SHP77 (cell line): ENCODE measurements at regions not wholly inside any gene's neighbourhood (a gene's known extent, or its start where the extent isn't known, plus 50 kb on each side); places are given as distances from the start of the nearest gene placed in this dataset.
"Not testable (repeated sequence)": the region's sequence is repeated elsewhere in the genome, so short reads cannot be mapped to it uniquely, and the experiment has no call there.

Source experiments
- DNase-seq, 2 experiments: peaks; one replicate each; lab custom pipeline; 2025; lab: John Stamatoyannopoulos, UW

GRCh38 chr10:55899472-55900147, 461.4 kb downstream of the ZWINT start:
- not testable (repeated sequence) for DNase-seq

DNA sequence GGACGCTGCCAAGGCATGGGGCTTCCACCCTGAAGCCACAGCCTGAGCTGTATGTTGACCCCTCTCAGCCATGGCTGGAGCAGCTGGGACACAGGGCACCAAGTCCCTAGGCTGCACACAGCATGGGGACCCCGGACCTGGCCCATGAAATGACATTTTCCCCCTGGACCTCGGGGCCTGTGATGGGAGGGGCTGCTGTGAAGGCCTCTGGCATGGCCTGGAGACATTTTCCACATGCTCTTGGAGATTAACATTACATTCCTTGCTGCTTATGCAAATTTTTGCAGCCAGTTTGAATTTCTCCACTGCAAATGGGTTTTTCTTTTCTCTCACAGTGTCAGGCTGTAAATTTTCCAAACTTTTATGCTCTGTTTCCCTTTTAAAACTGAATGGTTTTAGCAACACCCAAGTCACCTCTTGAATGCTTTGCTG, 463.6 kb downstream of the ZWINT start:
- DNase-seq, result no peak

GRCh38 chr10:55892276-55892675, 468.8 kb downstream of the ZWINT start:
- no peak for DNase-seq

DNA sequence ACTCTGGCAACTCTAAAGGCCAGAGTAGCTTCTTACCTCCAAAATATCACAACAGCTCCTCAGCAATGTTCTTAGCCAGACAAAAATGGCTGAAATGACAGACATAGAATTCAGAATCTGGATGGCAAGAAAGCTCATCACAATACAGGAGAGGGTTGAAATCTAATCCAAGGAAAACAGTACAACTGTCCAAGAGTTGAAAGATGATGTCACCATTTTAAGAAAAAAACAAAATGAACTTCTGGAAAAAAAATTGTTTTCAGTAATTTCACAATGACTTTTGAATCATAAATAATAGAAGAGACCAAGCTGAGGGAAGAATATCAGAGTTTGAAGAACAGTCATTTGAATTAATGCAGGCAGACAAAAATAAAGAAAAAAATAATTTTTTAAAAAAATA, 479.5 kb downstream of the ZWINT start:
- no peak for DNase-seq

GRCh38 chr10:55873485-55873884, 487.6 kb downstream of the ZWINT start:
- DNase-seq, result no peak

GRCh38 chr10:55870186-55870585, 490.9 kb downstream of the ZWINT start:
- no peak for DNase-seq

- no peak for DNase-seq
Observed at GRCh38 chr10:55867848-55868247, 493.2 kb downstream of the ZWINT start.

- no peak for DNase-seq
Observed at GRCh38 chr10:55858730-55859129, 502.3 kb downstream of the ZWINT start.

GRCh38 chr10:55852900-55853299, 508.2 kb downstream of the ZWINT start:
- DNase-seq, result no peak

DNA sequence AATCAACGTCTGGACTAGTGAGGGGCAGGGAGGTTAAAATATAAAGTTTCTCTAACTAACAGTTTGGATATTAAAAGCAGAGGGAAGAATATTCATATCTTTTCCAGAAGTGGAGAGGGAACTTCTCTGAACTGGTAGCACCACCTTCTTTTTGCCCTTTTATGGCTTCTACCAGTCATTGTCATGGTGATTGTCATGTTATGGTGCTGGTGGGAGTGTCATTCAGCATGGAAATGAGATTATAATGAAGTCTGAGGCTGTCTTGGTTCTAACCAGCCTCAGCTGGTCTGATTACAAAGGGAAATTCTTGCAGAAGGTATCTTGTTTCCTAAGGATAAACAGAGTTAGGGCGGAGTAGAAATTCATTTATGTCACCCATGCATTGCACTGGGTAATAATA, 523.8 kb downstream of the ZWINT start:
- no peak for DNase-seq

GRCh38 chr10:55822096-55822495, 539.0 kb downstream of the ZWINT start:
- DNase-seq, result no peak

- DNase-seq, result no peak
Observed at GRCh38 chr10:55820478-55820877, 540.6 kb downstream of the ZWINT start.

DNA sequence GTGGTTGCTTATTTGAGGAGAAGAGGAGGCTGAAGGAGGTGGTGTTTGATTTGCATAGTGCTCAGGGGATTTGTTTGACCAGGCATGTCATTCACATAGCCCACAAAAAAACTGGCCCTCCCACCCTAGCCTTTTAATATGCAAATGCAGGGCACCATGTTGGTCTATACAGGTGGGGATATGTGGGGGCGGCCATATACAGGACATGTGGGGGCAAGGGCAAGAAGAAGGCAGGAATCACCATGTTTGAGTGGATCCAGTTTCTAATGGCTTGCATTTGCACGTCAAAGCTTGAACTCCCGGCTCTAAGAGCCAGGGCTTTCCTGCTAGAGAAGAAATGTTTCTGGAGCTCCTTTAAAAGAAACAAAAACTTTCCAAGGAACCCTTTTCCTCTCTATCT, 541.0 kb downstream of the ZWINT start:
- DNase-seq, result no peak

DNA sequence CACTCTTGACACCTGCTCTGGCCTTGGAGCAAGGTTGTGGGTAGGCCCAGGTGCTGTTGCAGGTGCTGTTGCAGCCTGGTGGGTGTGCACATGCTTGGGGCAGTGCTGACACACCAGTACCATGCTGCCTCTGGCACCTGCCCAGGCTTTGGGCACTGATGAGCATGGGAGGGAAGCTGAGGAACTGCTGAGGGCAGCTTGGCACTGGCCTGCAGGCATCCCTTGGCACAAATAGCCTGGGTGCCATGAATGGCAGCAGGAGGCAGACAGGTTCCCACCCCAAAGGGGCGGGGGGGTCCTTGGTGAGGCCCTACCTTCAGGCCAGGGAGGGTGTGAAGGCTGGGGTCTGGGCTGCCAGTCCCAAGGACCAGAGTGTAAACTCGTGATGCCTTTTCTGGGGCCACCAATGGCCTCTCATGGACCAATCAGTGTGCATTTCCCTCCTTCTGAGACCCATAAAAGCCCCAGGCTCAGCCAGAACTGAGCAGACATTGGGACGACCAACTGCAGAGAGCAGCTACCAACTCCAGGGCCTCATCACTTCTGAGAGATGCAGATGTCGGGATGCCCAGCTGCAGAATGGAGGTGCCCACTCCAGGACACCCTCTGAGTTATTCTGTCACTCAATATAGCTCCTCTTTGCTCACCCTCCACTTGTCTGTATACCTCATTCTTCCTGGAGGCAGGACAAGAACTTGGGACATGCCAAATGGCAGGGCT, 547.4 kb downstream of the ZWINT start:
- DNase-seq, result no peak

- DNase-seq, result no peak
Observed at GRCh38 chr10:55803055-55803454, 558.0 kb downstream of the ZWINT start.

- no peak for DNase-seq
Observed at GRCh38 chr10:55801353-55801661, 559.8 kb downstream of the ZWINT start.

DNA sequence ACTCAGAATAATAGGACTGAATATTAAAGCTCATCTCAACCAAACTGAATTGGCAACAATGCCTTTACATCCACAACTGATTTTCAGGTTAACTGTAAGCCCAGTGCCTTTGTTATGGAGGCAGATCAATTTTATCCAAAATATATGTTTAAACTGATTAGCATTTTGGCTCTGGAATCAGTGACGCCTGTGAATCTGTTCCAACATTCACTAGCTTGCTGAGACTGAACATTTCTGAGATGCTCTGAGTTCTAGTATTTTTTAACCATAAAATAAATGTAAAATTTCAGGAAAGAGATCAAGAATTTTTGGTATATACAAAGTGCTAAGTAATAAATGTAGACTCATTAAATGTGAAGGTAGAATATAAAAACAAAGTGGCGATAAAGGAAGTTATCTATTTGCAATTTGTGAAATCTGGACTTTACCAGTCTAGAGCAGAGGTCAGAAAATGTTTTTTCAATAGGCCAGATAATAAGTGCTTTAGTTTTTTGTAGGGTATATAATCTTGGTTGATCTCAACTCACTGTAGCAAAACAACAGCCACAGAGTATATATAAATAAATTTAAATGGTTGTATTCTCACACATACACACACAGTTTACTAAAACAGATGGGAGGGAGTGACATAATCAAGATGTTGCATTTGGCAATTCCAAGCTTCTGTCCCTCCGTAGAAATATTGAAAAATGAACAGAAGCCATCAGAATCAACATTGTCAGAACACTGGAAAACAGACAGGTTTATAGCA, 560.3 kb downstream of the ZWINT start:
- no peak for DNase-seq

DNA sequence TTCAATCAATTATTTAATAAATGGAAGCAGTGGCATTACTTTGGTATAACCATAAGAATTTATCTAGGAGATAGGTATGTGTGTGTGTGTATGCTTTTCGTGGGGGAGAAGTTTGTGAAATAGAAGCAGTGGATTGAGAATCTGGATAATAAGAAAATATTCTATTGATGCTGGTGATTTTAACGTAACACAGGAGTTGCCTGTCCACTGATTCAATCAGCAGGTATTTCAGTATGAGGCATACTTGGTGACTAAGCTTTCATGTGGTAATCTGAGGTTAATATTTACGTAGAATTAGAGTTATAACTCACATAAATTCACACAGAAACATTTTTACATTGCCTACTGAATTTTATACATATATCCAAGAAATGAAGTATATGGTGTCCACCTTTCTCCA, 568.0 kb downstream of the ZWINT start:
- DNase-seq, result no peak

GRCh38 chr10:55790276-55790675, 570.8 kb downstream of the ZWINT start:
- not testable (repeated sequence) for DNase-seq

DNA sequence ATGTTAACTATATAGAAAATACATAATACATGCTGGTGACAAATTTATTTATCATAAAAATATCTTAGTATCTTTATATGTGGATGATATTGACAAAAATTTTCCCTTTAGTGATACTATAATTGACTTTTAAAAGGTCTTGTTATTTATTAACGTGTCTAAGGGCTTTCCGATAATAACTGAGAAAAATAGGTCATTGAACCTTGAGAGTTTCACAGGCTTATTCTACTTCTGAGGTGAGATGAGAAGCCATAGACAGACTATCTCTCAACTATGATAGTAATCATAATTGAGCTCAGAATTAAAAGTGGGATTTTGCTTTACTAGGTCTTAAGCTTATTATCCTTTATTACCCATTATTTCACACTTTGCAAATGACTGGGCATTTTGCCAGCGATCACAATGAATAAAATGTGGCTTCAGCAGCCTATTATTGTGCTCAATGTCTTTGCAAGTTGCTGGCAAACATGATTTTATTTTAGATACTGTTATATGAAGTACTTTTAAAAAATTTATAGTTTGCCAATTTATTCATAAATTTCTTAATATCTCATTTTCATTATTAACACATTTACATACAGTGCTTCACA, 574.5 kb downstream of the ZWINT start:
- no peak for DNase-seq

DNA sequence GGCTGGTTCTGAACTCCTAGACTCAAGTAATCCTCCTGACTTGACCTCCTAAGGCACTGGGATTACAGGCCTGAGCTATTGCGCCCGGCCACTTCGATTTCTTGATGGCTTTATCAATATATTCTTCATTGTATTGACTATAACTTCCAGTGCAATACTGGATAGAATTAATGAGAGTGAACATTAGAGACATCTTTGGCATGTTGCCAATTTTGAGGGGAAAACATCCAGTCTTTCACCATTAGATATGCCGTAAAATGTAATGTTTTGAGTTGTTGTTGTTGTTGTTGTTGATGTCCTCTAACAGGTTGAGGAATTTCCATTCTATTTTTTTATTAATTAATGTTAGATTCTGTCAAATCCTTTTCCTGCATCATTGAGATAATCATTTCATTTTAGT, 578.9 kb downstream of the ZWINT start:
- DNase-seq, result no peak

- DNase-seq, result no peak
Observed at GRCh38 chr10:55766212-55766611, 594.8 kb downstream of the ZWINT start.

GRCh38 chr10:55750458-55750857, 610.6 kb downstream of the ZWINT start:
- no peak for DNase-seq
